ENCODE measurements at regions not wholly inside any gene's neighbourhood (a gene's known extent, or its start where the extent isn't known, plus 50 kb on each side); places are given as distances from the start of the nearest gene placed in this dataset.

DNA sequence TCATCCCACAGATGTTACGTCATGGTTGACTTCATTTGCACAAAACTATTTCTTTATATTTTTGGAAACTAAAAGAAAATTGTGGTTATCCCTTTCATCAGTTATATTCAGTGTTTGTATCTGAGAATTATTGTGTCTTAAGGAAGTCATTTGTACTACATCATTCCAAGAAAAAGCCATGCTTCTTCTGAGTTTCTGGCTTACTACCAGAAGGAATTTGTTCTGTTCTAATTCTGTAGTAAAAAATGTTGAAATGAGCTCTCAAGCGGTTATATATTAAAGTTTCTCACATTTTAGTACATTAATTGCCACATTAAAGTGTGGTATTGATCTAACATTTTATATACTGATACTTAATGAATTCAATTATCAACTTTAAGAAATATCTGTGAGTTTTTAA lies 1844.5 kb downstream of the PCDH7 start:
- ChIA-PET POLR2A (no interaction called here), CTCF (no interaction called here)

DNA sequence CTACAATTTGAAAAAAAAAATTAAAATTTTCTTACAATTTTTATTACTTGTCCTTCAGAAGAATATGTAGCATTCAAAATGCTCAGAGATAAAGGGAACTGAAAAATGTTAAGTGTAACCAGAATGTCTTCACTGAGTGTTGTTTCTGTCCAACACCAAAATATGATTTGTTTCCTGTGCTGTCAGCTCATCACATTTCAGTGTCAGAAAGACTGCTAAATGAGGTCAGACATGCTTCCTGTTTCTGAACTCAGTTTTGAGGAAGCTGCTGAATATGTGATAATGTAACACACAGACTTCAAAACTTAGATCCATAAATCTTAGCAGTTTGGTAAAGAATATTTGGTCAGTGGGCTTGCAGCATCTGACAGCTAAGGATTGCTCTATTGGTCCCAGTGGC lies 1849.7 kb downstream of the PCDH7 start:
- H3K4me2 ChIP-seq, result no peak overlapping the region
- DNase-seq (ENCODE audit: low read depth in 1 of 2, low spot score in 1 of 2) (no peak), FAIRE-seq (no peak), ATAC-seq (no peak)
- no peaks in the 10 kb centered on the region for H3K9me3 ChIP-seq
- H3K27ac ChIP-seq, result no peak overlapping the region
- ChIA-PET POLR2A (no interaction called here), CTCF (no interaction called here)
- no peaks in the 10 kb centered on the region for H3K4me1 ChIP-seq
- no peak for TF ChIP-seq RCOR1 (IDR thresholded peaks at IDR 0.05; ENCODE audit: low read depth, low read length)
- no peak for TF ChIP-seq TP53 (CRISPR knock-in tag; IDR thresholded peaks at IDR 0.05)
- no peak for TF ChIP-seq TFCP2L1 (CRISPR knock-in tag; IDR thresholded peaks at IDR 0.05)
- TF ChIP-seq ZFP36 (IDR thresholded peaks at IDR 0.05; ENCODE audit: borderline replicate concordance, partially characterized antibody), result no peak
- no peak overlapping the region for H3K4me3 ChIP-seq

More for the DNA sequence above, 1844.5 kb downstream of the PCDH7 start:
- TF ChIP-seq, protein P1, sequence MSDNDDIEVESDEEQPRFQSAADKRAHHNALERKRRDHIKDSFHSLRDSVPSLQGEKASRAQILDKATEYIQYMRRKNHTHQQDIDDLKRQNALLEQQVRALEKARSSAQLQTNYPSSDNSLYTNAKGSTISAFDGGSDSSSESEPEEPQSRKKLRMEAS (IDR thresholded peaks at IDR 0.05), result no peak
- TF ChIP-seq ZSCAN20 (CRISPR knock-in tag; IDR thresholded peaks at IDR 0.05), result no peak
- no peak for TF ChIP-seq HOXB5 (CRISPR knock-in tag; IDR thresholded peaks at IDR 0.05)
- TF ChIP-seq ESRRA (IDR thresholded peaks at IDR 0.05; ENCODE audit: borderline replicate concordance, low read length), result no peak
- no peak for TF ChIP-seq POLR2A (IDR thresholded peaks at IDR 0.05; ENCODE audit: low read length)
- TF ChIP-seq MAFK (IDR thresholded peaks at IDR 0.05; ENCODE audit: partially characterized antibody), result no peak
- 61% methylated on average over 2 of the region's 2 CpGs for WGBS (ENCODE audit: missing lambda C conversion rate)
- no peak for ATAC-seq
- DNase-seq (ENCODE audit: low read depth in 1 of 2, low spot score in 1 of 2), result no peak
- H3K9me3 ChIP-seq, result no peaks in the 10 kb centered on the region
- H3K27ac ChIP-seq, result no peak overlapping the region
- no peaks in the 10 kb centered on the region for H3K4me1 ChIP-seq
- FAIRE-seq, result no peak
- H3K4me3 ChIP-seq, result no peak overlapping the region
- no peak overlapping the region for H3K4me2 ChIP-seq

DNA sequence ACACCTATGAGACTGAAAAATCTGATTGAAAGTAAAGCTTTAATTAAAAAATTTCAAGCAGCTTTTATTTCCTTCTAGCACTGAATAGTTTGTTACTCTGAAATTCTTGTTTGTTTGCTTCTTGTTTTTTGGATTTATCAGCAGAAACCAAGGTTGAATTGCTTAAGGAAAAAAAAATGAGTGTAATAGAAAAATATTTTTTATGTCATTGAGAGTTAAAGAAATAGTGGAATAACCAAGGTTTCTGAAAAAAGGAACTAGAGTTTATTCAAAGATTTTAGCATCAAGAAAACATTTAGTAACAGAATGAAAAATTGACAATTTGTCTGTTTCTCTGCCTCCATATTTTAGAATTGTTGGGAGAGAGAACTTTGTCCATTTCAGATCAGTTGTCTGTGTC lies 1852.2 kb downstream of the PCDH7 start:
- CTCF ChIA-PET, result interaction anchor here (1.7 kb wide), 1 partner anchor 12 kb away, joined by 5 read pairs; no protein-coding TSS in a partner anchor
- ATAC-seq (no peak), DNase-seq (ENCODE audit: low read depth in 1 of 2, low spot score in 1 of 2) (no peak), FAIRE-seq (no peak)
- TF ChIP-seq CHD4 (IDR thresholded peaks at IDR 0.05; ENCODE audit: borderline replicate concordance) (no peak), FOSL2 (IDR thresholded peaks at IDR 0.05) (no peak), FOSL2 (CRISPR knock-in tag; IDR thresholded peaks at IDR 0.05) (no peak), RCOR1 (IDR thresholded peaks at IDR 0.05; ENCODE audit: low read depth, low read length) (no peak), CBX8 (IDR thresholded peaks at IDR 0.05) (no peak), MAZ (IDR thresholded peaks at IDR 0.05; ENCODE audit: borderline replicate concordance, low read depth, low read length) (no peak), HEYL (CRISPR knock-in tag; IDR thresholded peaks at IDR 0.05) (no peak)
- TF ChIP-seq, protein P1 (IDR thresholded peaks at IDR 0.05), result no peak
- TF ChIP-seq, protein P2, sequence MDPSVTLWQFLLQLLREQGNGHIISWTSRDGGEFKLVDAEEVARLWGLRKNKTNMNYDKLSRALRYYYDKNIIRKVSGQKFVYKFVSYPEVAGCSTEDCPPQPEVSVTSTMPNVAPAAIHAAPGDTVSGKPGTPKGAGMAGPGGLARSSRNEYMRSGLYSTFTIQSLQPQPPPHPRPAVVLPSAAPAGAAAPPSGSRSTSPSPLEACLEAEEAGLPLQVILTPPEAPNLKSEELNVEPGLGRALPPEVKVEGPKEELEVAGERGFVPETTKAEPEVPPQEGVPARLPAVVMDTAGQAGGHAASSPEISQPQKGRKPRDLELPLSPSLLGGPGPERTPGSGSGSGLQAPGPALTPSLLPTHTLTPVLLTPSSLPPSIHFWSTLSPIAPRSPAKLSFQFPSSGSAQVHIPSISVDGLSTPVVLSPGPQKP (IDR thresholded peaks at IDR 0.05; ENCODE audit: low read depth, low read length), result no peak
- no peaks in the 10 kb centered on the region for H3K4me1 ChIP-seq
- no peak overlapping the region for H3K4me3 ChIP-seq
- POLR2A ChIA-PET, result no interaction called here
- H3K9me3 ChIP-seq, result no peaks in the 10 kb centered on the region
- no peak overlapping the region for H3K27ac ChIP-seq
- no peak overlapping the region for H3K4me2 ChIP-seq

DNA sequence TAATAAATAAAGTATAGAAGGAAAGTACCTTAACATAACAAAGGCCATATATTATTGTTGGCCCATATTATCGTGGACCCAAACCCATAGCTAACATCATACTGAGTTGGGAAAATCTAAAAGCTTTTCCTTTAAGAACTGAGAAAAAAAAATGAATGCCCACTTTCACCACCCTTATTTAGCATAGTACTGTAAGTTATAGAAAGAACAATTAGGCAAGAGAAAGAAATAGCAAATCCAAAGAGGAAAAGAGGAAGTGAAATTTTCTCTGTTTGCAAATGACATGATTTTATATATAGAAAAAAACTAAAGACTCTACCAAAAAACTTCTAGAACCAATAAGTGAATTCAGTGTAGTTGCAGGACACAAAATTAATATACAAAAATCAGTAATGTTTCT lies 1854.6 kb downstream of the PCDH7 start:
- no peak for TF ChIP-seq FOXS1 (CRISPR knock-in tag; IDR thresholded peaks at IDR 0.05)
- TF ChIP-seq, protein P3, sequence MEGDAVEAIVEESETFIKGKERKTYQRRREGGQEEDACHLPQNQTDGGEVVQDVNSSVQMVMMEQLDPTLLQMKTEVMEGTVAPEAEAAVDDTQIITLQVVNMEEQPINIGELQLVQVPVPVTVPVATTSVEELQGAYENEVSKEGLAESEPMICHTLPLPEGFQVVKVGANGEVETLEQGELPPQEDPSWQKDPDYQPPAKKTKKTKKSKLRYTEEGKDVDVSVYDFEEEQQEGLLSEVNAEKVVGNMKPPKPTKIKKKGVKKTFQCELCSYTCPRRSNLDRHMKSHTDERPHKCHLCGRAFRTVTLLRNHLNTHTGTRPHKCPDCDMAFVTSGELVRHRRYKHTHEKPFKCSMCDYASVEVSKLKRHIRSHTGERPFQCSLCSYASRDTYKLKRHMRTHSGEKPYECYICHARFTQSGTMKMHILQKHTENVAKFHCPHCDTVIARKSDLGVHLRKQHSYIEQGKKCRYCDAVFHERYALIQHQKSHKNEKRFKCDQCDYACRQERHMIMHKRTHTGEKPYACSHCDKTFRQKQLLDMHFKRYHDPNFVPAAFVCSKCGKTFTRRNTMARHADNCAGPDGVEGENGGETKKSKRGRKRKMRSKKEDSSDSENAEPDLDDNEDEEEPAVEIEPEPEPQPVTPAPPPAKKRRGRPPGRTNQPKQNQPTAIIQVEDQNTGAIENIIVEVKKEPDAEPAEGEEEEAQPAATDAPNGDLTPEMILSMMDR (IDR thresholded peaks at IDR 0.05), result no peak
- no peak for TF ChIP-seq RARB (CRISPR knock-in tag; IDR thresholded peaks at IDR 0.05)
- TF ChIP-seq ZSCAN20 (CRISPR knock-in tag; IDR thresholded peaks at IDR 0.05), result no peak
- TF ChIP-seq CHD2 (IDR thresholded peaks at IDR 0.05; ENCODE audit: low read length, partially characterized antibody), result no peak
- TF ChIP-seq, protein P4, sequence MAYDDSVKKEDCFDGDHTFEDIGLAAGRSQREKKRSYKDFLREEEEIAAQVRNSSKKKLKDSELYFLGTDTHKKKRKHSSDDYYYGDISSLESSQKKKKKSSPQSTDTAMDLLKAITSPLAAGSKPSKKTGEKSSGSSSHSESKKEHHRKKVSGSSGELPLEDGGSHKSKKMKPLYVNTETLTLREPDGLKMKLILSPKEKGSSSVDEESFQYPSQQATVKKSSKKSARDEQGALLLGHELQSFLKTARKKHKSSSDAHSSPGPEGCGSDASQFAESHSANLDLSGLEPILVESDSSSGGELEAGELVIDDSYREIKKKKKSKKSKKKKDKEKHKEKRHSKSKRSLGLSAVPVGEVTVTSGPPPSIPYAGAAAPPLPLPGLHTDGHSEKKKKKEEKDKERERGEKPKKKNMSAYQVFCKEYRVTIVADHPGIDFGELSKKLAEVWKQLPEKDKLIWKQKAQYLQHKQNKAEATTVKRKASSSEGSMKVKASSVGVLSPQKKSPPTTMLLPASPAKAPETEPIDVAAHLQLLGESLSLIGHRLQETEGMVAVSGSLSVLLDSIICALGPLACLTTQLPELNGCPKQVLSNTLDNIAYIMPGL (CRISPR knock-in tag; IDR thresholded peaks at IDR 0.05; ENCODE audit: borderline replicate concordance), result no peak
- no peak for TF ChIP-seq CBX2 (IDR thresholded peaks at IDR 0.05; ENCODE audit: borderline replicate concordance, low read depth)
- TF ChIP-seq FOSB (CRISPR knock-in tag; IDR thresholded peaks at IDR 0.05), result no peak
- no peak for TF ChIP-seq NFE2L2 (conservative IDR thresholded peaks at IDR 0.05; ENCODE audit: low read length)
- TF ChIP-seq, protein P5, sequence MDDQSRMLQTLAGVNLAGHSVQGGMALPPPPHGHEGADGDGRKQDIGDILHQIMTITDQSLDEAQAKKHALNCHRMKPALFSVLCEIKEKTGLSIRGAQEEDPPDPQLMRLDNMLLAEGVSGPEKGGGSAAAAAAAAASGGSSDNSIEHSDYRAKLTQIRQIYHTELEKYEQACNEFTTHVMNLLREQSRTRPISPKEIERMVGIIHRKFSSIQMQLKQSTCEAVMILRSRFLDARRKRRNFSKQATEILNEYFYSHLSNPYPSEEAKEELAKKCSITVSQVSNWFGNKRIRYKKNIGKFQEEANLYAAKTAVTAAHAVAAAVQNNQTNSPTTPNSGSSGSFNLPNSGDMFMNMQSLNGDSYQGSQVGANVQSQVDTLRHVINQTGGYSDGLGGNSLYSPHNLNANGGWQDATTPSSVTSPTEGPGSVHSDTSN (IDR thresholded peaks at IDR 0.05), result no peak
- H3K27ac ChIP-seq, result no peak overlapping the region
- ChIA-PET CTCF (no interaction called here), POLR2A (no interaction called here)
- H3K4me1 ChIP-seq, result no peaks in the 10 kb centered on the region
- FAIRE-seq (no peak), DNase-seq (ENCODE audit: low read depth in 1 of 2, low spot score in 1 of 2) (no peak), ATAC-seq (no peak)
- no peak overlapping the region for H3K4me2 ChIP-seq
- no peak overlapping the region for H3K4me3 ChIP-seq
- 0% methylated on average over 1 of the region's 1 CpG for WGBS (ENCODE audit: missing lambda C conversion rate)
- no peaks in the 10 kb centered on the region for H3K9me3 ChIP-seq
